AG04449 (cell line): ENCODE measurements at regions not wholly inside any gene's neighbourhood (a gene's known extent, or its start where the extent isn't known, plus 50 kb on each side); places are given as distances from the start of the nearest gene placed in this dataset.
A peak's percentile ranks its signal among the peaks of the same experiment; 100 is the strongest.

Source experiments
- CTCF ChIA-PET: fragments of 350-600 bp; formaldehyde crosslinking; extraction: SDS; loops from one replicate; lab custom pipeline; 2021; ENCODE audit warnings: antibody characterized with exemption; lab: Yijun Ruan, JAX
- POLR2A ChIA-PET: fragments of 400-600, 350-600 bp; formaldehyde crosslinking; extraction: SDS; loops from one replicate; lab custom pipeline; 2020; ENCODE audit warnings: antibody characterized with exemption, inconsistent platforms; lab: Yijun Ruan, JAX
- DNase-seq: peaks from one replicate; pipeline ENCODE4 v3.0.0-alpha.2; 2010; ENCODE audit warnings: low read depth, low spot score
- H3K4me3 ChIP-seq: 2 replicates; pipeline ENCODE4 v1.5.1; 2011; ENCODE audit warnings: low read depth, mild to moderate bottlenecking, control low read depth, low read length
- TF ChIP-seq, protein P1 (sequence below): IDR thresholded peaks from one replicate; pipeline ENCODE4 v1.5.1; 2011; ENCODE audit warnings: mild to moderate bottlenecking, moderate library complexity, low read length, control low read depth, inconsistent platforms; ENCODE audit not compliant: insufficient read depth; ENCODE audit errors: missing control alignments

DNA sequence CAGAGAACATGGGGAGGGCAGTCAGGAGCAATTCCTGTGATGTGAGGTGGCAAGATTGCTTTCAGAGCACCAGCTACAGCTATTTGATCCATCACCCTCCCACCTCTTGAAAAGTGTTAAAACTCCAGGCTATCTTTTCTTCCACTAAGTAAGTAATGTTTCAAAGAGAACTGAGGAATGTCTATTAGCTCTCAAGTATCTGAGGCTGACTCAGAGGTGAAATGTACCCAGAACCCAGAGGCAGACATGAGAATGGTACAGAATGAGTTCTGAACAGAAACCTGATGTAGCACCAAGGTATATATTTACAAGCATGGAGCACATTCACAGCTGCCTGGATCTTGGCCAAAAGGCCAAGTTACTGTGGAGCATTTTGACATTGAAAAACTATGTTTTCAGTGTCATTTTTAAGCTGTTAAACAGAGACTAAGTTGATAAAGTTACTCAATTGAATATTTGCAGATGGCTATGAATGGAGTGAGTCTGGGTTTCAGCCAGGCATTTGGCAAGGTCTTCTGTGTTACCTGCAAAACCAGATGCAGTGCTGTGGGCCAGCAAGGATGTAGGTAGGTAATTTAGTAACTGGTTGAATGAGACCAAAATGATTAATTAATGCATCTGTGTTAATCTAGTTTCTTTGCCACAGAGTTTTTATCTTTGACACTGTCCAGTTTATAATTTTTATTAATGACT lies 227.7 kb upstream of the CD96 start:
- DNase-seq = no peak
- TF ChIP-seq, protein P1, sequence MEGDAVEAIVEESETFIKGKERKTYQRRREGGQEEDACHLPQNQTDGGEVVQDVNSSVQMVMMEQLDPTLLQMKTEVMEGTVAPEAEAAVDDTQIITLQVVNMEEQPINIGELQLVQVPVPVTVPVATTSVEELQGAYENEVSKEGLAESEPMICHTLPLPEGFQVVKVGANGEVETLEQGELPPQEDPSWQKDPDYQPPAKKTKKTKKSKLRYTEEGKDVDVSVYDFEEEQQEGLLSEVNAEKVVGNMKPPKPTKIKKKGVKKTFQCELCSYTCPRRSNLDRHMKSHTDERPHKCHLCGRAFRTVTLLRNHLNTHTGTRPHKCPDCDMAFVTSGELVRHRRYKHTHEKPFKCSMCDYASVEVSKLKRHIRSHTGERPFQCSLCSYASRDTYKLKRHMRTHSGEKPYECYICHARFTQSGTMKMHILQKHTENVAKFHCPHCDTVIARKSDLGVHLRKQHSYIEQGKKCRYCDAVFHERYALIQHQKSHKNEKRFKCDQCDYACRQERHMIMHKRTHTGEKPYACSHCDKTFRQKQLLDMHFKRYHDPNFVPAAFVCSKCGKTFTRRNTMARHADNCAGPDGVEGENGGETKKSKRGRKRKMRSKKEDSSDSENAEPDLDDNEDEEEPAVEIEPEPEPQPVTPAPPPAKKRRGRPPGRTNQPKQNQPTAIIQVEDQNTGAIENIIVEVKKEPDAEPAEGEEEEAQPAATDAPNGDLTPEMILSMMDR = no peak
- POLR2A ChIA-PET = no interaction called here
- H3K4me3 ChIP-seq = no peak overlapping the region
- CTCF ChIA-PET = interaction anchor here (1.0 to 1.4 kb wide), 3 partner anchors 11 to 22 kb away, joined by 3 to 5 read pairs (median 5); no protein-coding TSS in a partner anchor

DNA sequence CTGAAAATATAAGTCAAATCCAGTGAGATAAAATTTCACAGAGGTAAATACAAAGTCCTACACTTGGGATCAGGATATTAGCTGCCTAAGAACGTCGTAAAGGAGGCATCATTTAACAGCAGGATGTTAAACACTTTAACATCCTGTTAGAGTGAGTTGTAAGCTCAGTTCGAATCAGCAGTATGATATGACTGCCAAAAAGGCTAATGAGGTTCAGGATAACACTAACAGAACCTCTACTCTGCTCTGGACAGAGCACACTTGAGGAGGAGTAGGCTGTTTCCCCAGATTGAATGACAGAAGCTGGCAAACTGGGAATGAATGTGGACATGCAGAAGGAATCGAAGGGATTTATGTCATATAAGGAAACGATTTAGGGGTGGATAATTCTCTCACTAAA lies 227.1 kb upstream of the CD96 start:
- ChIA-PET POLR2A (no interaction called here), CTCF (interaction anchor here (1.3 to 1.5 kb wide), 3 partner anchors 12 to 18 kb away, joined by 4 to 5 read pairs (median 5); no protein-coding TSS in a partner anchor)
- TF ChIP-seq, protein P1 = no peak
- no peak overlapping the region for H3K4me3 ChIP-seq
- no peak for DNase-seq

DNA sequence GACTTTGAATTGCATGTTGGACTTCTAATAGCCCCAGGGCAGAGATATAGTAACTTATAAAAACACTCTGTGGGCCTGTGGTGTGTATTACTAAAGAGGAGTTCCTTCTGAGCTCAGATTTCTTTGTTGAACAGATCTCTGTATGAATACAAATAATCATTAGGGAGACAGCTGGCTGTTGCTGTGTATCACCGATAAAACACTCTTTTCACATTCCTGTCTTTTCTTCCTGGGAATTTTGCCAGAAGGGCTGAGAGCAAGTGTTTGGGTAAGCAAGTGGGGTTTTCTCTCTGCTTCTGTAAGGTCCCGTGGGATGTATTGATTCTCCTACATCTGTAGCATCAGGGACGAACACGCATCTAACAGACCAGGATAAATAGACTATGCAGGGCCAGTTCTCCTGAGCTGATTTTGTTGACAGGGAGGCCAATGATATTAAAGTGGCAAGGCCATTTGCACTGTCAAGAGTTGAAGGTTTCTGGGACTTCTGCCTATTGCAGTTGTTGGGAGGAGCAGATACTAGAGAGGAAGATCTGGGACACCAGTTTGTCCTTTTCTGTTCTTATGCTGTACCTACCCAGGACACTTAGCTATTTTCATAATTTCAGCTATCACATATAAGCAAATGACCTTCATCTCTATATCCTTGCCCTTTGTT lies 225.9 kb upstream of the CD96 start:
- ChIA-PET POLR2A (no interaction called here), CTCF (interaction anchor here (0.6 to 1.5 kb wide), 4 partner anchors 13 to 369 kb away, joined by 3 to 5 read pairs (median 4); no protein-coding TSS in a partner anchor)
- TF ChIP-seq, protein P1 = no peak
- H3K4me3 ChIP-seq = no peak overlapping the region
- DNase-seq = peak; percentile 37

DNA sequence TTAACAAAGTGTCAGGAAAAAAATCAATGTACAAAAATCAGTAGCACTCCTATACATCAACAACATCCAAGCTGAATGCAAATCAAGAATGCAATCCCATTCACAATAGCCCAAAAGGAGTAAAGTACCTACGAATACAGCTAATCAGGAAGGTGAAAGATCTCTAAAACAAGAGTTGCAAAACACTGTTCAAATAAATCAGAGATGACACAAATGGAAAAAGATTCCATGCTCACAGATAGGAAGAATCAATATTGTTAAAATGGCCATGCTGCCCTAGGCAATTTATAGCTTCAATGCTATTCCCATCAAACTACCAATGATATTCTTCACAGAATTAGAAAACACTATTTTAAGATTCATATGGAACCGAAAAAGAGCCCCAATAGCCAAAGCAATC lies 223.7 kb upstream of the CD96 start:
- no peak overlapping the region for H3K4me3 ChIP-seq
- CTCF ChIA-PET = no interaction called here
- POLR2A ChIA-PET = no interaction called here
- TF ChIP-seq, protein P1 = no peak
- DNase-seq = no peak

DNA sequence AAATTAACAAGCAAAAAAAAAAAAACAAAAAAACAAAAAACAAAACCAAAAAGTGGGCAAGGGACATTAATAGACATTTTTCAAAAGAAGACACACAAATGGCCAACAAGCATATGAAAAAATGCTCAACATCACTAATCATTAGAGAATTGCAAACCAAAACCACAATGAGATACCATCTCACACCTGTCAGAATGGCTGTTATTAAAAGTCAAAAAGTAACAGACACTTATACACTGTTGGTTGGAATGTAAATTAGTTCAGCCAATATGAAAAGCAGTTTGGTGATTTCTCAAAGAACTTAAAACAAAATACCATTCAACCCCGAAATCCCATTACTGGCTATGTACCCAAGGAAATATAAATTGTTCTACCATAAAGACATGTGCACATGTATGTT lies 222.4 kb upstream of the CD96 start:
- ChIA-PET POLR2A (no interaction called here), CTCF (no interaction called here)
- TF ChIP-seq, protein P1 = no peak
- H3K4me3 ChIP-seq = no peak overlapping the region
- DNase-seq = no peak

DNA sequence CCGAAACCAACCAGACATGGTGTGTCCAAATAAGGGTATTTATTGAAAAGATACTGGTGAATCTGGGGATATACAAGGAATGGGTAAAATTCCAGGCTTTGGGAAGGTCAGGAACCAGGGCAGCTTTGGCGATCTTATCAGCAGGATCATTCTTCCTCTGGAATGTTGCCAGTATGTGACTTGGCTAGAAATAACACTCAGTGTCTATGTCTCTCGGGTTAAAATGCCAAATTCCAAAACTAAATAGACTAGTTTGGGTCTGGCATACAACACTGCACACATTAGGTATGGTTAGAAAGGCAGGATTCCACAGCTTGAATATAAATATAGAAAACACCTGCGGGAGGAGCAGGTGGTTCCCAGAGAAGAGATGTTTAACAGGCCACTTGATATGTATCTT lies 220.2 kb upstream of the CD96 start:
- TF ChIP-seq, protein P1 = no peak
- H3K4me3 ChIP-seq = no peak overlapping the region
- no peak for DNase-seq
- ChIA-PET POLR2A (no interaction called here), CTCF (interaction anchor here (1.3 kb wide), 1 partner anchor 9 kb away, joined by 3 read pairs; no protein-coding TSS in a partner anchor)
